Mesendoderm (in vitro differentiated cells): ENCODE measurements at regions not wholly inside any gene's neighbourhood (a gene's known extent, or its start where the extent isn't known, plus 50 kb on each side); places are given as distances from the start of the nearest gene placed in this dataset.

Experiments
- DNase-seq: peaks from one replicate; pipeline ENCODE4 v3.0.0; 2013
- H2AK5ac ChIP-seq: 2 replicates; pipeline ENCODE4 v1.6.1; 2013; ENCODE audit warnings: low read length, inconsistent platforms
- H2BK120ac ChIP-seq: 2 replicates; pipeline ENCODE4 v1.6.1; 2013; ENCODE audit warnings: low read depth, mild to moderate bottlenecking, low read length, moderate library complexity, mixed read lengths
- H2BK15ac ChIP-seq: replicated peaks from 2 replicates; pipeline ENCODE4 v1.6.1; 2013; ENCODE audit warnings: low read depth, mild to moderate bottlenecking, moderate library complexity
- H2BK5ac ChIP-seq: 2 replicates; pipeline ENCODE4 v1.6.1; 2013; ENCODE audit warnings: low read length, inconsistent platforms
- H3K18ac ChIP-seq: 2 replicates; pipeline ENCODE4 v1.6.1; 2013; ENCODE audit warnings: mild to moderate bottlenecking, low read length, mixed read lengths
- H3K23ac ChIP-seq: one replicate; pipeline ENCODE4 v1.6.1; 2013; ENCODE audit warnings: low read length
- H3K27ac ChIP-seq: 2 replicates; pipeline ENCODE4 v1.5.1; 2013; ENCODE audit warnings: low read depth, mild to moderate bottlenecking, inconsistent platforms, low read length, moderate library complexity
- H3K27me3 ChIP-seq: 2 replicates; pipeline ENCODE4 v1.6.1; 2013; ENCODE audit warnings: low read length, control low read depth, mild to moderate bottlenecking, inconsistent platforms; ENCODE audit not compliant: insufficient read depth, poor library complexity
- H3K36me3 ChIP-seq: 2 replicates; pipeline ENCODE4 v1.6.1; 2013; ENCODE audit warnings: low read length, inconsistent platforms; ENCODE audit not compliant: control insufficient read depth, insufficient read depth
- H3K4ac ChIP-seq: one replicate; pipeline ENCODE4 v1.6.1; 2013; ENCODE audit warnings: low read depth, mild to moderate bottlenecking, low read length, moderate library complexity
- H3K4me1 ChIP-seq: 2 replicates; pipeline ENCODE4 v1.6.1; 2013; ENCODE audit warnings: low read depth, low read length, inconsistent platforms; ENCODE audit not compliant: control insufficient read depth
- H3K4me2 ChIP-seq: 2 replicates; pipeline ENCODE4 v1.6.1; 2013; ENCODE audit warnings: low read length
- H3K4me3 ChIP-seq: 2 replicates; pipeline ENCODE4 v1.5.1; 2013; ENCODE audit warnings: mild to moderate bottlenecking, low read length
- H3K56ac ChIP-seq: one replicate; pipeline ENCODE4 v1.6.1; 2013; ENCODE audit warnings: low read length
- H3K79me1 ChIP-seq: 2 replicates; pipeline ENCODE4 v1.6.1; 2013; ENCODE audit warnings: low read length, inconsistent platforms
- H3K79me2 ChIP-seq: 2 replicates; pipeline ENCODE4 v1.6.1; 2013; ENCODE audit warnings: mild to moderate bottlenecking, low read length; ENCODE audit not compliant: control insufficient read depth, insufficient read depth
- H3K9ac ChIP-seq: 2 replicates; pipeline ENCODE4 v1.6.1; 2013; ENCODE audit warnings: low read length, inconsistent platforms
- H4K5ac ChIP-seq: one replicate; pipeline ENCODE4 v1.6.1; 2013; ENCODE audit warnings: low read length
- H4K8ac ChIP-seq: one replicate; pipeline ENCODE4 v1.6.1; 2013; ENCODE audit warnings: low read depth, mild to moderate bottlenecking, control low read depth, low read length, moderate library complexity
- WGBS: extraction: QIAGEN DNeasy Blood & Tissue Kit; methylation state at CpG from one replicate; pipeline ENCODE4 v1.1.7; 2013; ENCODE audit warnings: low lambda C conversion rate, missing lambda C conversion rate; ENCODE audit not compliant: insufficient coverage; ENCODE audit errors: extremely low coverage; 5-methylcytosine and 5-hydroxymethylcytosine counted together

DNA sequence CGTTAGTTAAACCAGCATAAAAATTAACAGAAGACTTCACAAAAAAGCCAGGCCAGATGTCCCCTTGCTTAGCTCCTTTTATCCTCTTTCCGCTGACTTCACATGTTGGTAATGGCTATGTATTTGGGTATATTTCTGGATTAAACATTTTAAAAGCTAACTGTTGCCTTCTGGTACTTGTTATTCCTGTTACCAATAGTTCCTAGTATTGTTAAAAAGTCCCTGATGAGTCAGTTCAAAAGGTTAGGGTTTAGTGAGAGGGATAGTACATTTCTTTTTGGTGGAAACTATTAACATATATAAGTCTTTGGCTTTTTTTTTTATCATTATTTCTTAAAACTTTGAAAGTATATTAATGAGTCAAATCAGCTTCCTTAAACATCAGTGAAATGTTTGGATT is 103.2 kb upstream of the ELL2 start:
- H3K4me1 ChIP-seq = no peaks in the 10 kb centered on the region
- no peak overlapping the region for H4K5ac ChIP-seq
- H3K79me2 ChIP-seq = no peaks in the 10 kb centered on the region
- no peak for DNase-seq
- no peak overlapping the region for H3K4ac ChIP-seq
- no peak overlapping the region for H3K27ac ChIP-seq
- H3K36me3 ChIP-seq = no peaks in the 10 kb centered on the region
- no peak overlapping the region for H3K18ac ChIP-seq
- H3K56ac ChIP-seq = no peak overlapping the region
- no peak overlapping the region for H3K9ac ChIP-seq
- H3K4me3 ChIP-seq = no peak overlapping the region
- no peak overlapping the region for H2BK15ac ChIP-seq
- H3K23ac ChIP-seq = no peak overlapping the region
- H3K27me3 ChIP-seq = no peaks in the 10 kb centered on the region
- no CpG with 5 or more reads among the region's 2 CpGs for WGBS
- H2BK5ac ChIP-seq = no peak overlapping the region
- H4K8ac ChIP-seq = no peak overlapping the region
- no peak overlapping the region for H2AK5ac ChIP-seq
- H3K4me2 ChIP-seq = no peak overlapping the region
- no peak overlapping the region for H2BK120ac ChIP-seq
- no peaks in the 10 kb centered on the region for H3K79me1 ChIP-seq

DNA sequence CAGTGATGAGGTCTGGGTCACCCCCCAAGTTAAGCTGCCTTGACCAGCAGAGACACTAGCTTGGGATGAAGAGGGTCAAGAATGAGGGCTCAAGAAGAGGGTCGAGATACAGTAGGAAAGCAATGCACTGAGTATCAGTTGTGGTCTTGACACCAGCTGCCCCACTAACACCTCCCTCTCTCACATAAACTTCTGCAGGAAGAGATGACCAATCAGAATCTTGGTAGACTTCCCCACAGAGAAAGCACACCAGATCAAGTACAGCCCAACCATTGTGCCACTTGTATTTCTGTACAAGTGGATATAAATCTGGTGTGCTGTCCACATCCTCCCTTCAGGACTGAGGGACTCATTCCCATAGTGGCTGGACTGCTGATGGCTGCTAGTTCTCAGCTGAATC is 101.2 kb upstream of the ELL2 start:
- Histone ChIP-seq H2BK15ac (no peak overlapping the region), H3K79me1 (no peaks in the 10 kb centered on the region)
- WGBS = no CpG with 5 or more reads among the region's 1 CpG

DNA sequence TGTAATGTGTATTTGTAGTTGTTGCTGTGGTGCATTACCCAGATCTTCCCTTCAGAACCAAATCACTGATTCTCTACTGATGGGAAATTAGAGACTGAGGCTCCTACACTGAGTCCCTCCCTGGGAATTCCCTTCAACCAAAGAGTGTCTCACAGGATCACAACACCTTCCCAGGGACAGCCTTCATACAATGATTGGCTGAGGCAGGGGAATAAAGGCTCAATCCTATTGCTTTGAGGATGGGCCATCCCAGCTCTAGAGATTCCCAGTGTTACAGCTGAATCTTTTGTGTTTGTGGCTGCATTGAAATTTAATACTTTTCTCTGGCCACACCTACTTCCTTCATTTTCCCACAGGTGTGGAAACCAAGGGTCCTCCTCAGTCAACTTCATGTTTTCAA is 96.4 kb upstream of the ELL2 start:
- no peak overlapping the region for H3K56ac ChIP-seq
- no peak overlapping the region for H3K4me3 ChIP-seq
- no peaks in the 10 kb centered on the region for H3K79me2 ChIP-seq
- H3K4ac ChIP-seq = no peak overlapping the region
- H3K4me2 ChIP-seq = no peak overlapping the region
- H3K18ac ChIP-seq = no peak overlapping the region
- H2BK15ac ChIP-seq = no peak overlapping the region
- H3K23ac ChIP-seq = no peak overlapping the region
- H3K4me1 ChIP-seq = no peaks in the 10 kb centered on the region
- H4K5ac ChIP-seq = no peak overlapping the region
- H2BK120ac ChIP-seq = no peak overlapping the region
- DNase-seq = no peak
- no peaks in the 10 kb centered on the region for H3K27me3 ChIP-seq
- no peaks in the 10 kb centered on the region for H3K36me3 ChIP-seq
- H3K27ac ChIP-seq = no peak overlapping the region
- no peak overlapping the region for H3K9ac ChIP-seq
- no peaks in the 10 kb centered on the region for H3K79me1 ChIP-seq
- H4K8ac ChIP-seq = no peak overlapping the region
- no peak overlapping the region for H2AK5ac ChIP-seq
- H2BK5ac ChIP-seq = no peak overlapping the region

More for the DNA sequence above, 101.2 kb upstream of the ELL2 start:
- H3K9ac ChIP-seq = no peak overlapping the region
- no peak overlapping the region for H3K18ac ChIP-seq
- no peak overlapping the region for H3K4me3 ChIP-seq
- no peak overlapping the region for H4K5ac ChIP-seq
- no peak for DNase-seq
- no peak overlapping the region for H2AK5ac ChIP-seq
- H2BK120ac ChIP-seq = no peak overlapping the region
- H3K23ac ChIP-seq = no peak overlapping the region
- no peaks in the 10 kb centered on the region for H3K4me1 ChIP-seq
- H3K27me3 ChIP-seq = no peaks in the 10 kb centered on the region
- H3K27ac ChIP-seq = no peak overlapping the region
- no peak overlapping the region for H2BK5ac ChIP-seq
- no peak overlapping the region for H3K4ac ChIP-seq
- H3K4me2 ChIP-seq = no peak overlapping the region
- no peak overlapping the region for H4K8ac ChIP-seq
- H3K56ac ChIP-seq = no peak overlapping the region
- H3K79me2 ChIP-seq = no peaks in the 10 kb centered on the region
- no peaks in the 10 kb centered on the region for H3K36me3 ChIP-seq

DNA sequence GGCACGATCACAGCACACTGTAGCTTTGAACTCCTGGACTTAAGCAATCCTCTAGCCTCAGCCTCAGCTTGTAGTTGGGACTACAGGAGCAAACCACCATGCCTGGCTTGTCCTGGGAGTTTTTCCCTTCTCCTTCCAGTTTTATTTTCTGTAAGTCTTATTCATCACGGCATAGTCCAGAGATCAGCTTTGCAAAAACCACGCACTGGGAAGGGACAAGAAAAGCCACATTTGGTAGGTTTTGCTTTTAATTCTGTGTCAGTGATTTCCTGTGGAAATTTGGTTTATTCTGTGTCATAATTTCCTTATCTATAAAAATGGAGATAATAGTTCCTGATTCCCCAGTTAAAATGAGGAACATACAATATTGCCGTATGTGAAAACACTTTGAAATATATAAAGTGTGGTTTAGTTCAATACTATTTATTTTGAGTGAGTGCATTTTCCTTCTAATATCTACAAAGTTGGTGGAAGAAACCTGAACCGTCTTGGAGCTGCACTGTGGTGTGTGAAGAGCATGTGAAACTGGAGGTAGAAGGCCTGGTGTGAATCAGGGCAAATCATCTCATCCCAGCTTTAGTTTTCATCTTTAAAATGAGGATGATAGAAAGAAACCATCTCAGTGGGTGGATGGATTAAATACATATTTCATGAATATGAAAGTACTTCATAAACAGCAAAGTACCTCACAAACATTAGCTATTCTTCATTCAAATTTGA is 92.8 kb upstream of the ELL2 start:
- Histone ChIP-seq H3K79me1 (no peaks in the 10 kb centered on the region), H3K4me2 (no peak overlapping the region), H3K56ac (no peak overlapping the region), H3K4ac (no peak overlapping the region), H3K27ac (no peak overlapping the region), H3K36me3 (no peaks in the 10 kb centered on the region), H3K23ac (no peak overlapping the region), H2BK120ac (no peak overlapping the region), H3K18ac (no peak overlapping the region), H3K27me3 (no peaks in the 10 kb centered on the region), H3K9ac (no peak overlapping the region), H2BK5ac (no peak overlapping the region), H3K4me1 (no peaks in the 10 kb centered on the region), H2BK15ac (no peak overlapping the region), H3K79me2 (no peaks in the 10 kb centered on the region), H4K5ac (no peak overlapping the region), H4K8ac (no peak overlapping the region), H2AK5ac (no peak overlapping the region), H3K4me3 (no peak overlapping the region)
- DNase-seq = no peak
- no CpG with 5 or more reads among the region's 5 CpGs for WGBS

DNA sequence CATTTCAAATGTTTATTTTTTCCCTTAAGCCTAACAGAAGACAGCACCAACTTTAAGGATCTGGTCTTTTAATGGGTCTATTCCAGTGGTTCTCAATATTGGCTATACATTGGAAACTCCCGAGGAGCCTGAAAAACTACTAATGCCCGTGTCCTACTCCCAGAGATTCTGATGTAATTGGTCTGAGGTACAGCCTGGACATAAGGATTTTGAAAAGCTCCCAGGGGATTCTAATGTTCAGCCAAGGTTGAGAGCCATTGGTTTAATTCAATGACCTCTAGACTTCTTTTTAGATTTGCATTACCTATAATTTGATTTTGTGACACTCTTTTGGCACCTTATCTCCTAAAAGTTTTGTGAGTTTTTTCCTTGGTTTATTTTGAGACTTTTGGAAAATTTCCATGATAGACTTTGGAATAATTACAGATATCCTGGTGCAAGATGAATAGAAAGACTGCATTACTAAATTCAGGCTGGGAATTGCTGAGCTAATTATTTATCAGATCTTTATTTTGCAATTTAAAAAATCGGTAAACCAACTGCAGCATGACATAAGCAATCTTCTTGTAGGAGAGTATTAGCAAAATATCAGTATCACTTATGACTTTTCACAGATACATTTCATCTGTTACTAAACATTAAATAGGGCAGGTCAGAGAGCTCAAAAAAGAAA is 91.5 kb upstream of the ELL2 start:
- no peak overlapping the region for H3K23ac ChIP-seq
- H3K36me3 ChIP-seq = no peaks in the 10 kb centered on the region
- DNase-seq = no peak
- no peaks in the 10 kb centered on the region for H3K79me2 ChIP-seq
- no peak overlapping the region for H4K5ac ChIP-seq
- no peak overlapping the region for H3K56ac ChIP-seq
- H3K27ac ChIP-seq = no peak overlapping the region
- H3K4ac ChIP-seq = no peak overlapping the region
- H3K79me1 ChIP-seq = no peaks in the 10 kb centered on the region
- no CpG with 5 or more reads among the region's 3 CpGs for WGBS
- H3K4me2 ChIP-seq = no peak overlapping the region
- no peak overlapping the region for H2BK120ac ChIP-seq
- H4K8ac ChIP-seq = no peak overlapping the region
- no peak overlapping the region for H3K4me3 ChIP-seq
- H3K9ac ChIP-seq = no peak overlapping the region
- no peak overlapping the region for H3K18ac ChIP-seq
- no peaks in the 10 kb centered on the region for H3K27me3 ChIP-seq
- H2BK5ac ChIP-seq = no peak overlapping the region
- no peaks in the 10 kb centered on the region for H3K4me1 ChIP-seq
- H2AK5ac ChIP-seq = no peak overlapping the region
- H2BK15ac ChIP-seq = no peak overlapping the region

DNA sequence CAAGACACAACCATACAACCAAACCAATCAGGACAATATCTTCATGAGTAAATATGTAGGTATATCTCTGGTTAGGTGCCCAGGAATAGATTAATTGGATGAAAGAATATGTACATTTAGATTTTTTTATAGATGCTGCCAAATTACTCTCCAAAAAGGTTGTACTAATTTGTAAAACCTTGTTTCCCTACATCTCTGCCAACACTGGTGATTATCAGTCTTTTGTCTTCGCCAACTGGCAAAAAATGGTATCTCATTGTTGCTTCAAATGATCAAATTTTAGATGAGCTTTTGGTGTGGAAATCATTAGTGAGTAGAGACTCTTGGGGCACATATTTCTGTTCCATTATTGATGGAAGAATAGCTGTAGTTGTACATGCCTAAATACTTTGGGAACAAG is 90.7 kb upstream of the ELL2 start:
- Histone ChIP-seq H3K27ac (no peak overlapping the region), H3K18ac (no peak overlapping the region), H3K79me1 (no peaks in the 10 kb centered on the region), H3K4me2 (no peak overlapping the region), H2BK15ac (no peak overlapping the region), H3K56ac (no peak overlapping the region), H2BK5ac (no peak overlapping the region), H4K5ac (no peak overlapping the region), H2BK120ac (no peak overlapping the region), H3K36me3 (no peaks in the 10 kb centered on the region), H3K23ac (no peak overlapping the region), H3K9ac (no peak overlapping the region), H3K4ac (no peak overlapping the region), H3K4me1 (no peaks in the 10 kb centered on the region), H3K27me3 (no peaks in the 10 kb centered on the region), H2AK5ac (no peak overlapping the region), H4K8ac (no peak overlapping the region), H3K79me2 (no peaks in the 10 kb centered on the region), H3K4me3 (no peak overlapping the region)
- no peak for DNase-seq
- no CpG with 5 or more reads among the region's 1 CpG for WGBS
